HepG2 (cell line): ENCODE measurements at regions not wholly inside any gene's neighbourhood (a gene's known extent, or its start where the extent isn't known, plus 50 kb on each side); places are given as distances from the start of the nearest gene placed in this dataset.
A peak's percentile ranks its signal among the peaks of the same experiment; 100 is the strongest.

ENCODE experiments used
- EP300 ChIP-seq, 3 experiments: sonication (generic) in 1 of 3; formaldehyde crosslinking in 1 of 3; IDR thresholded peaks; 2 replicates each; pipeline versions ENCODE4 v1.5.1 to v1.6.1; 2011 to 2020; ENCODE audit warnings: low read depth in 2 of 3, low read length in 2 of 3, borderline replicate concordance in 1 of 3, improper control_type of control experiment in 1 of 3, mild to moderate bottlenecking in 1 of 3, missing genetic modification reagents in 1 of 3, moderate library complexity in 1 of 3
- FOXA1 ChIP-seq, 2 experiments: fragments of 450-650 bp in 1 of 2; sonication (generic) in 1 of 2; formaldehyde crosslinking in 1 of 2; IDR thresholded peaks; 2 replicates each; pipeline versions ENCODE4 v1.4.0 to v1.6.1; 2016 to 2020; ENCODE audit warnings: missing genetic modification reagents in 1 of 2
- ISL2 ChIP-seq: sonication (generic); formaldehyde crosslinking; IDR thresholded peaks from 2 replicates; pipeline ENCODE4 v1.5.0; 2020; ENCODE audit warnings: missing genetic modification reagents
- KDM6A ChIP-seq: IDR thresholded peaks from 2 replicates; pipeline ENCODE4 v1.6.1; 2016; ENCODE audit warnings: low read depth
- NFYC ChIP-seq: IDR thresholded peaks from 2 replicates; pipeline ENCODE4 v1.6.1; 2016; ENCODE audit warnings: missing genetic modification reagents, missing compliant biosample characterization
- NR1H2 ChIP-seq: sonication (generic); formaldehyde crosslinking; IDR thresholded peaks from 2 replicates; pipeline ENCODE4 v1.8.1; 2022; ENCODE audit warnings: low read depth, missing genetic modification reagents, borderline replicate concordance
- RAD51 ChIP-seq: fragments of 450-650 bp; IDR thresholded peaks from 2 replicates; pipeline ENCODE4 v1.6.1; 2016; ENCODE audit warnings: borderline replicate concordance
- RARA ChIP-seq: IDR thresholded peaks from 2 replicates; pipeline ENCODE4 v1.6.1; 2016; ENCODE audit warnings: missing genetic modification reagents, missing compliant biosample characterization
- RFX3 ChIP-seq: IDR thresholded peaks from 2 replicates; pipeline ENCODE4 v1.6.1; 2016; ENCODE audit warnings: missing biosample characterization, missing genetic modification reagents
- RXRB ChIP-seq: IDR thresholded peaks from 2 replicates; pipeline ENCODE4 v1.6.1; 2016; ENCODE audit warnings: borderline replicate concordance, missing genetic modification reagents, missing compliant biosample characterization
- SAP130 ChIP-seq: IDR thresholded peaks from 2 replicates; pipeline ENCODE4 v1.6.1; 2016; ENCODE audit warnings: low read depth
- SATB2 ChIP-seq: sonication (generic); formaldehyde crosslinking; IDR thresholded peaks from 2 replicates; pipeline ENCODE4 v1.5.0; 2020; ENCODE audit warnings: missing genetic modification reagents
- YEATS4 ChIP-seq: sonication (generic); formaldehyde crosslinking; IDR thresholded peaks from 2 replicates; pipeline ENCODE4 v1.4.0; 2020; ENCODE audit warnings: missing genetic modification reagents, borderline replicate concordance
- ZBTB3 ChIP-seq: sonication (generic); formaldehyde crosslinking; IDR thresholded peaks from 2 replicates; pipeline ENCODE4 v1.4.0; 2020; ENCODE audit warnings: low read depth, mild to moderate bottlenecking, moderate library complexity, missing genetic modification reagents, borderline replicate concordance
- ZNF354B ChIP-seq: sonication (generic); formaldehyde crosslinking; IDR thresholded peaks from 2 replicates; pipeline ENCODE4 v1.8.0; 2022; ENCODE audit warnings: mild to moderate bottlenecking, missing genetic modification reagents
- ZNF550 ChIP-seq: sonication (generic); formaldehyde crosslinking; IDR thresholded peaks from 2 replicates; pipeline ENCODE4 v1.4.0; 2020; ENCODE audit warnings: mild to moderate bottlenecking, missing genetic modification reagents, borderline replicate concordance
- ZNF576 ChIP-seq: sonication (generic); formaldehyde crosslinking; IDR thresholded peaks from 2 replicates; pipeline ENCODE4 v1.4.0; 2020; ENCODE audit warnings: mild to moderate bottlenecking, missing genetic modification reagents
- ZNF761 ChIP-seq: sonication (generic); formaldehyde crosslinking; conservative IDR thresholded peaks from 2 replicates; pipeline ENCODE4 v1.4.0; 2020; ENCODE audit warnings: mild to moderate bottlenecking, missing genetic modification reagents
- TF ChIP-seq, protein P1 (sequence below): sonication (generic); formaldehyde crosslinking; IDR thresholded peaks from 2 replicates; pipeline ENCODE4 v1.5.1; 2020; ENCODE audit warnings: mild to moderate bottlenecking, missing genetic modification reagents, moderate library complexity
- TF ChIP-seq, protein P2 (sequence below): sonication (generic); formaldehyde crosslinking; IDR thresholded peaks from 2 replicates; pipeline ENCODE4 v1.5.0; 2020; ENCODE audit warnings: mild to moderate bottlenecking, missing genetic modification reagents, borderline replicate concordance

DNA sequence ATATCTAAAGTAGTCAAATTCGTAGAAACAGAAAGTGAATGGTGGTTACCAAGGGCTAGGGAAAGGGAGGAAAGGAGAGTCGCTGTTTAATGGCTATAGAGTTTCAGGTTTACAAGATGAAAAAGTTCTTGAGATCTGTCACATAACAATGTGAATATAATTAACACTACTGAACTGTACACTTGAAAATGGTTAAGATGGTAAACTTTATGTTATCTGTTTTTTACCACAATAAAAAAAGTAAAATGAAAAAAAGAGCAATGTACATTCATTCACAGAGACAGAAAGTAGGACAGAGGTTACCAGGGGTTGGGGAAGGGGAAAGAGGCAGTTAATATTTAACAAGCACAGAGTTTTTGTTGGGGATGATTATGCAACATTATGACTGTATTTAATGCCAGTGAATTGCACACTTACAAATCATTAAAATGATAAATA lies 53.3 kb upstream of the SEC16B start (continued):
- TF ChIP-seq ZNF576 (CRISPR knock-in tag) = no peak
- no peak for TF ChIP-seq ZNF761
- TF ChIP-seq ISL2 = 0 out of 2 replicates have a peak, but pooled peaks have one; percentile 38
- no peak for TF ChIP-seq RAD51
- peak; percentile 99 for TF ChIP-seq RXRB (CRISPR knock-in tag)
- peak; percentile 66 for TF ChIP-seq KDM6A (CRISPR knock-in tag)
- no peak for TF ChIP-seq ZNF550
- TF ChIP-seq SAP130 = peak; percentile 47
- TF ChIP-seq, protein P1, sequence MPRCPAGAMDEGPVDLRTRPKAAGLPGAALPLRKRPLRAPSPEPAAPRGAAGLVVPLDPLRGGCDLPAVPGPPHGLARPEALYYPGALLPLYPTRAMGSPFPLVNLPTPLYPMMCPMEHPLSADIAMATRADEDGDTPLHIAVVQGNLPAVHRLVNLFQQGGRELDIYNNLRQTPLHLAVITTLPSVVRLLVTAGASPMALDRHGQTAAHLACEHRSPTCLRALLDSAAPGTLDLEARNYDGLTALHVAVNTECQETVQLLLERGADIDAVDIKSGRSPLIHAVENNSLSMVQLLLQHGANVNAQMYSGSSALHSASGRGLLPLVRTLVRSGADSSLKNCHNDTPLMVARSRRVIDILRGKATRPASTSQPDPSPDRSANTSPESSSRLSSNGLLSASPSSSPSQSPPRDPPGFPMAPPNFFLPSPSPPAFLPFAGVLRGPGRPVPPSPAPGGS = no peak
- peak in 1 of 2 experiments; percentile 64; a peak in 1 of 4 replicates for TF ChIP-seq EP300 (IDR thresholded peaks at IDR 0.05; ENCODE audit: low read depth in 2 of 2, low read length in 2 of 2)
- no peak for TF ChIP-seq EP300 (CRISPR knock-in tag; IDR thresholded peaks at IDR 0.05; ENCODE audit: borderline replicate concordance)
- no peak for TF ChIP-seq ZNF354B (CRISPR knock-in tag)
- TF ChIP-seq NFYC (CRISPR knock-in tag) = no peak
- TF ChIP-seq, protein P2, sequence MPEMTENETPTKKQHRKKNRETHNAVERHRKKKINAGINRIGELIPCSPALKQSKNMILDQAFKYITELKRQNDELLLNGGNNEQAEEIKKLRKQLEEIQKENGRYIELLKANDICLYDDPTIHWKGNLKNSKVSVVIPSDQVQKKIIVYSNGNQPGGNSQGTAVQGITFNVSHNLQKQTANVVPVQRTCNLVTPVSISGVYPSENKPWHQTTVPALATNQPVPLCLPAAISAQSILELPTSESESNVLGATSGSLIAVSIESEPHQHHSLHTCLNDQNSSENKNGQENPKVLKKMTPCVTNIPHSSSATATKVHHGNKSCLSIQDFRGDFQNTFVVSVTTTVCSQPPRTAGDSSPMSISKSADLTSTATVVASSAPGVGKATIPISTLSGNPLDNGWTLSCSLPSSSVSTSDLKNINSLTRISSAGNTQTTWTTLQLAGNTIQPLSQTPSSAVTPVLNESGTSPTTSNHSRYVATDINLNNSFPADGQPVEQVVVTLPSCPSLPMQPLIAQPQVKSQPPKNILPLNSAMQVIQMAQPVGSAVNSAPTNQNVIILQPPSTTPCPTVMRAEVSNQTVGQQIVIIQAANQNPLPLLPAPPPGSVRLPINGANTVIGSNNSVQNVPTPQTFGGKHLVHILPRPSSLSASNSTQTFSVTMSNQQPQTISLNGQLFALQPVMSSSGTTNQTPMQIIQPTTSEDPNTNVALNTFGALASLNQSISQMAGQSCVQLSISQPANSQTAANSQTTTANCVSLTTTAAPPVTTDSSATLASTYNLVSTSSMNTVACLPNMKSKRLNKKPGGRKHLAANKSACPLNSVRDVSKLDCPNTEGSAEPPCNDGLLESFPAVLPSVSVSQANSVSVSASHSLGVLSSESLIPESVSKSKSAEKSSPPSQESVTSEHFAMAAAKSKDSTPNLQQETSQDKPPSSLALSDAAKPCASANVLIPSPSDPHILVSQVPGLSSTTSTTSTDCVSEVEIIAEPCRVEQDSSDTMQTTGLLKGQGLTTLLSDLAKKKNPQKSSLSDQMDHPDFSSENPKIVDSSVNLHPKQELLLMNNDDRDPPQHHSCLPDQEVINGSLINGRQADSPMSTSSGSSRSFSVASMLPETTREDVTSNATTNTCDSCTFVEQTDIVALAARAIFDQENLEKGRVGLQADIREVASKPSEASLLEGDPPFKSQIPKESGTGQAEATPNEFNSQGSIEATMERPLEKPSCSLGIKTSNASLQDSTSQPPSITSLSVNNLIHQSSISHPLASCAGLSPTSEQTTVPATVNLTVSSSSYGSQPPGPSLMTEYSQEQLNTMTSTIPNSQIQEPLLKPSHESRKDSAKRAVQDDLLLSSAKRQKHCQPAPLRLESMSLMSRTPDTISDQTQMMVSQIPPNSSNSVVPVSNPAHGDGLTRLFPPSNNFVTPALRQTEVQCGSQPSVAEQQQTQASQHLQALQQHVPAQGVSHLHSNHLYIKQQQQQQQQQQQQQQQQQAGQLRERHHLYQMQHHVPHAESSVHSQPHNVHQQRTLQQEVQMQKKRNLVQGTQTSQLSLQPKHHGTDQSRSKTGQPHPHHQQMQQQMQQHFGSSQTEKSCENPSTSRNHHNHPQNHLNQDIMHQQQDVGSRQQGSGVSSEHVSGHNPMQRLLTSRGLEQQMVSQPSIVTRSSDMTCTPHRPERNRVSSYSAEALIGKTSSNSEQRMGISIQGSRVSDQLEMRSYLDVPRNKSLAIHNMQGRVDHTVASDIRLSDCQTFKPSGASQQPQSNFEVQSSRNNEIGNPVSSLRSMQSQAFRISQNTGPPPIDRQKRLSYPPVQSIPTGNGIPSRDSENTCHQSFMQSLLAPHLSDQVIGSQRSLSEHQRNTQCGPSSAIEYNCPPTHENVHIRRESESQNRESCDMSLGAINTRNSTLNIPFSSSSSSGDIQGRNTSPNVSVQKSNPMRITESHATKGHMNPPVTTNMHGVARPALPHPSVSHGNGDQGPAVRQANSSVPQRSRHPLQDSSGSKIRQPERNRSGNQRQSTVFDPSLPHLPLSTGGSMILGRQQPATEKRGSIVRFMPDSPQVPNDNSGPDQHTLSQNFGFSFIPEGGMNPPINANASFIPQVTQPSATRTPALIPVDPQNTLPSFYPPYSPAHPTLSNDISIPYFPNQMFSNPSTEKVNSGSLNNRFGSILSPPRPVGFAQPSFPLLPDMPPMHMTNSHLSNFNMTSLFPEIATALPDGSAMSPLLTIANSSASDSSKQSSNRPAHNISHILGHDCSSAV = no peak
- no peak for TF ChIP-seq YEATS4
- TF ChIP-seq RFX3 (CRISPR knock-in tag) = no peak
- TF ChIP-seq ZBTB3 (CRISPR knock-in tag) = no peak
- TF ChIP-seq NR1H2 (CRISPR knock-in tag) = no peak
- no peak for TF ChIP-seq SATB2 (CRISPR knock-in tag)
- no peak for TF ChIP-seq FOXA1 (IDR thresholded peaks at IDR 0.05)
- no peak for TF ChIP-seq FOXA1 (CRISPR knock-in tag; IDR thresholded peaks at IDR 0.05)
- 0 out of 2 replicates have a peak, but pooled peaks have one; percentile 30 for TF ChIP-seq RARA (CRISPR knock-in tag)
